Liver (tissue), 8 donors: ENCODE measurements at regions not wholly inside any gene's neighbourhood (a gene's known extent, or its start where the extent isn't known, plus 50 kb on each side); places are given as distances from the start of the nearest gene placed in this dataset.
"Not testable (repeated sequence)": the region's sequence is repeated elsewhere in the genome, so short reads cannot be mapped to it uniquely, and the experiment has no call there.

ENCODE experiments used
- DNase-seq: peaks from one replicate; pipeline ENCODE4 v3.0.0-alpha.2; 2017; ENCODE audit warnings: low spot score
- H3K27ac ChIP-seq, 2 donors: one replicate each; pipeline ENCODE4 v1.7.0; 2013; ENCODE audit warnings: inconsistent platforms in 2 of 2, low read length in 2 of 2, control low read depth in 1 of 2, low read depth in 1 of 2, mild to moderate bottlenecking in 1 of 2
- H3K27me3 ChIP-seq, 4 donors: one replicate each; pipeline versions ENCODE4 v1.6.1 to v1.7.0; 2013; ENCODE audit warnings: low read length in 3 of 4, inconsistent platforms in 1 of 4, mild to moderate bottlenecking in 1 of 4, moderate library complexity in 1 of 4; ENCODE audit not compliant: control insufficient read depth in 4 of 4, insufficient read depth in 4 of 4
- H3K36me3 ChIP-seq, 4 donors: one replicate each; pipeline versions ENCODE4 v1.6.1 to v1.7.0; 2013; ENCODE audit warnings: low read length in 3 of 4, mild to moderate bottlenecking in 3 of 4, low read depth in 1 of 4, moderate library complexity in 1 of 4; ENCODE audit not compliant: control insufficient read depth in 4 of 4, insufficient read depth in 3 of 4
- H3K4me1 ChIP-seq, 4 donors: one replicate each; pipeline versions ENCODE4 v1.6.1 to v1.7.0; 2013; ENCODE audit warnings: low read length in 3 of 4, mild to moderate bottlenecking in 3 of 4, moderate library complexity in 1 of 4; ENCODE audit not compliant: control insufficient read depth in 4 of 4, insufficient read depth in 4 of 4
- H3K4me3 ChIP-seq, 3 donors: one replicate each; pipeline versions ENCODE4 v1.6.1 to v1.7.0; 2013; ENCODE audit warnings: low read length in 3 of 3, control low read depth in 1 of 3, low read depth in 1 of 3, mild to moderate bottlenecking in 1 of 3
- H3K9ac ChIP-seq, 2 donors: one replicate each; pipeline ENCODE4 v1.7.0; 2013; ENCODE audit warnings: low read length in 2 of 2, mild to moderate bottlenecking in 2 of 2, moderate library complexity in 2 of 2, control low read depth in 1 of 2, low read depth in 1 of 2
- H3K9me3 ChIP-seq, 4 donors: one replicate each; pipeline versions ENCODE4 v1.6.1 to v1.7.0; 2013; ENCODE audit warnings: low read length in 3 of 4; ENCODE audit not compliant: control insufficient read depth in 4 of 4
- RAD21 ChIP-seq, 2 donors: IDR thresholded peaks; 2 replicates each; pipeline ENCODE4 v1.6.1; 2016; ENCODE audit warnings: antibody characterized with exemption in 2 of 2, mild to moderate bottlenecking in 2 of 2
- WGBS: extraction: QIAGEN DNeasy Blood & Tissue Kit; methylation state at CpG from one replicate; pipeline ENCODE4 v1.1.7; 2013; 5-methylcytosine and 5-hydroxymethylcytosine counted together
- TF ChIP-seq, protein P1 (sequence below): fragments of 150-350 bp; IDR thresholded peaks from 2 replicates; pipeline ENCODE4 v1.5.1; 2017; ENCODE audit warnings: improper control_type of control experiment, low read depth, low read length; ENCODE audit not compliant: missing input control
- donor health status: healthy.
- donor health status: healthy.
- donor health status: healthy.
- donor health status: healthy.
- donor health status: healthy.

DNA sequence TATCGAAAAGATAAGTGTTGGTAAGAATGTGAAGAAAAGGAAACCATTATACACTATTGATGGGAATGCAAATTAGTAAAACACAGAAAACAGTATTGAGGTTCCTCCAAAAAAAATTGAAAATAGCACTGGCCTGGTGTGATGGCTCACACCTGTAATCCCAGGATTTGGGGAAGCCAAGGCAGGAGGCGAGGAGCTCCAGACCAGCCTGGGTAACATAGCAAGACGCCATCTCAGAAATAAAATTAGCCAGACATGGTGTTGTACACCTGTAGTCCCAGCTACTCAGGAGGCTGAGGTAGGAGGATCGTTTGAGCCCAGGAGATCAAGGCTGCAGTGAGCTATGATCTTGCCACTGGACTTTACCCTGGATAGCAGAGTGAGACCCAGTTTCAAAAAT, 5303.4 kb upstream of the TPTE start:
- WGBS = 25% methylated on average over 4 of the region's 4 CpGs
- H3K36me3 ChIP-seq, DNase-seq, H3K9ac ChIP-seq, H3K27ac ChIP-seq, H3K9me3 ChIP-seq, H3K27me3 ChIP-seq, H3K4me3 ChIP-seq, H3K4me1 ChIP-seq: not testable (repeated sequence)

DNA sequence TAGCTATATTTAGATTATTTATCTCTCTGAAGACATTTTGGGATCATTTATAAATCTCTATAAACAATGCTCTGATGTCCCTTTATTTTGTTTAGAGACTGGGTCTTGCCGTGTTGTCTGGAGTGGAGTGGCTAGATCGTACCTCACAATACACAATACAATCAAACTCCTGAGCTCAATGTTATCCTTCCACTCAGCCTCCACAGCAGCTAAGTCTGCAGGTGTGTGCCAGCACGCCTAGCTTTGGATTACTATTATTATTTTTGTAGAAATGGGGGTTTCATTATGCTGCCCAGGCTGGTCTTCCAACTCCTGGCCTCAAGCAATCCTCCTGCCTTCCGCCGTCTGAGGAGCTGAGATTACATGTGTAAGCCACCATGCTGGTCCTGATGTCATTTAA, 5301.4 kb upstream of the TPTE start:
- not testable (repeated sequence) for DNase-seq, H3K4me1 ChIP-seq, H3K27ac ChIP-seq, H3K9me3 ChIP-seq, H3K4me3 ChIP-seq, H3K9ac ChIP-seq, H3K27me3 ChIP-seq, H3K36me3 ChIP-seq
- WGBS = 35% methylated on average over 5 of the region's 5 CpGs

DNA sequence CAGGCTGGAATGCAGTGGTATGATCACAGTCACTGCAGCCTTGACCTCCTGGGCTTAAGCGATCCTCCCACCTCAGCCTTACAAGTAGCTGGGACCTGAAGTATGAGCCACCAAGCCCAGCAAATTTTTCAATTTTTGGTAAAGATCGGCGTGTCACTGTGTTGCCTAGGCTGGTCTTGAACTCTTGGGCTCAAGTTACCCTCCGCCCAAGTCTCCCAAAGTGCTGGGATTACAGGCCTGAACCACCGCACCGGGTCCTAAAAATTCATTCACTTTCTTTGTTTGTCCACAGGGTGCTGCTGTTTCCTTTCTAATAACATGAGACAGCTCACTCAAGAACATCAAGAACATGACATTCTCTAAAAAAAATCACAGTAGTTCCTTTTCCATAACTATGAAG, 5300.9 kb upstream of the TPTE start:
- WGBS = 54% methylated on average over 6 of the region's 6 CpGs
- DNase-seq, H3K27ac ChIP-seq, H3K36me3 ChIP-seq, H3K4me3 ChIP-seq, H3K27me3 ChIP-seq, H3K9me3 ChIP-seq, H3K9ac ChIP-seq, H3K4me1 ChIP-seq: not testable (repeated sequence)
- peak; percentile 45 to 63 for TF ChIP-seq RAD21 (IDR thresholded peaks at IDR 0.05)
- TF ChIP-seq, protein P1, sequence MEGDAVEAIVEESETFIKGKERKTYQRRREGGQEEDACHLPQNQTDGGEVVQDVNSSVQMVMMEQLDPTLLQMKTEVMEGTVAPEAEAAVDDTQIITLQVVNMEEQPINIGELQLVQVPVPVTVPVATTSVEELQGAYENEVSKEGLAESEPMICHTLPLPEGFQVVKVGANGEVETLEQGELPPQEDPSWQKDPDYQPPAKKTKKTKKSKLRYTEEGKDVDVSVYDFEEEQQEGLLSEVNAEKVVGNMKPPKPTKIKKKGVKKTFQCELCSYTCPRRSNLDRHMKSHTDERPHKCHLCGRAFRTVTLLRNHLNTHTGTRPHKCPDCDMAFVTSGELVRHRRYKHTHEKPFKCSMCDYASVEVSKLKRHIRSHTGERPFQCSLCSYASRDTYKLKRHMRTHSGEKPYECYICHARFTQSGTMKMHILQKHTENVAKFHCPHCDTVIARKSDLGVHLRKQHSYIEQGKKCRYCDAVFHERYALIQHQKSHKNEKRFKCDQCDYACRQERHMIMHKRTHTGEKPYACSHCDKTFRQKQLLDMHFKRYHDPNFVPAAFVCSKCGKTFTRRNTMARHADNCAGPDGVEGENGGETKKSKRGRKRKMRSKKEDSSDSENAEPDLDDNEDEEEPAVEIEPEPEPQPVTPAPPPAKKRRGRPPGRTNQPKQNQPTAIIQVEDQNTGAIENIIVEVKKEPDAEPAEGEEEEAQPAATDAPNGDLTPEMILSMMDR = peak; percentile 24

DNA sequence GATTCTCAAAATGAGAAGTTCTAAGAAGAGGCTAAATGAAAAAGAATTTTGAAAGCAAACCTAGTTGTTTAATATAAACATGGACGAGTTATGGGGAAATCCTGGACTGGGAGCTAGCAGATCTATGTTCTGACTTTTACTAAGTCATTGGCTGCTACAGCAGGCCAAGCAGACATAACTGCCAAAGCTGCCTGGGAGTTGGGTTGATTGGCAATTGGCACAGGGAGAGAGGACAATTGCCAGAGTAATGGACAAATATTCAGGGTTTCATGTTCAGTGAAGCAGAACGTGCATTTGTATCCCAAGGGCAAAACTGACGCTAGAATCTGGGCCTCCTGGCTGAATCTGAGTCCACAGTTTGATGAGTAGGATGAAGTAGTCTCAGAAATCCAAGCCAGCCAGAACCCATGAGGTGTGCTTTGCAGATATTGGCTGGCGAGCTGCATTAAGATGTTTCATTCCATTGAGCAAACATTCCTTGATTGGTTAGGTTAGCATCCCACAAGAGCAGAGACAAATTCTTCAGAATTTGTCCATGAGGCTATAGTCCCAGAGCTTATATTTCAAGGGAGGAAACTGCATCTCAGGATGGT, 5299.8 kb upstream of the TPTE start:
- not testable (repeated sequence) for H3K27ac ChIP-seq, H3K36me3 ChIP-seq, H3K9me3 ChIP-seq, H3K27me3 ChIP-seq, H3K4me1 ChIP-seq, DNase-seq, H3K9ac ChIP-seq, H3K4me3 ChIP-seq
- 35% methylated on average over 4 of the region's 4 CpGs for WGBS

DNA sequence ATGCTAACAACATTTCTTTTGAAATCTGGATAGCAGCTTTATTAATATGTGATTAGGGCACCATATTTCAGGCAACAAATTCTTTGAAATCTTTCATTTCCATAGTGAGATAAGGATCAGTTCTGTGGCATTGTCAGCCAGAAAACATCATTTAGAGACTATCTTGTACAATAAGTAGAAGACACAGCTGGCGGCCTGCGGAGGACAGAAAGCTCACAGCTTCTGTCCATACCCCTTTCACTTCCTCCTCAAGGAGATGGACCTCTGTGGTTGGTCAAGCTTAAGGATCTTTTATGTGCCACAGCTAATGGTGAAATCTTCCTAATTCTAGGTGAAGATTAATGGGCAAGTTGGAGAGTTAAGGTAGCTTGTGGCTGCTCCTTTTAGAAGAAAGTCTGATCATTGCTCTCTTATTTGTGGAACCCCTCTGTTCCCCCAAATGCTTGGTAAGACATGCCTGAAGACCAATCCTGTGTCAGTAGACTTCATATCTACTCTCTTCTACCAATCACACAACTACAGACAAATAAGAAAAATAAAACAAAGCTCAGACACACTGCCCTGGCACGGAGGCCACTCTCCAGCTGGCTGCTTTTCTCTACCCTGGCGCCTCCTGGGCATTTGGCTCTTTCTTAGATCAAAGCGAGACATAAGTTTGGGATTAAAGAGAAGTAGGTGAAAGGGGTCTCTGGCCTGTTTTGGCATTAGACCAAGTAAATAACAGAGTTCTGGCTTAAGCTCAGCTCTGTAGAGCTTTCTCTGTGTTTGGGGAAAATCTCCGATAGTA, 5298.2 kb upstream of the TPTE start:
- H3K36me3 ChIP-seq, H3K27me3 ChIP-seq, H3K27ac ChIP-seq, H3K9ac ChIP-seq, H3K4me3 ChIP-seq, H3K4me1 ChIP-seq, H3K9me3 ChIP-seq, DNase-seq: not testable (repeated sequence)
- 52% methylated on average over 6 of the region's 6 CpGs for WGBS

DNA sequence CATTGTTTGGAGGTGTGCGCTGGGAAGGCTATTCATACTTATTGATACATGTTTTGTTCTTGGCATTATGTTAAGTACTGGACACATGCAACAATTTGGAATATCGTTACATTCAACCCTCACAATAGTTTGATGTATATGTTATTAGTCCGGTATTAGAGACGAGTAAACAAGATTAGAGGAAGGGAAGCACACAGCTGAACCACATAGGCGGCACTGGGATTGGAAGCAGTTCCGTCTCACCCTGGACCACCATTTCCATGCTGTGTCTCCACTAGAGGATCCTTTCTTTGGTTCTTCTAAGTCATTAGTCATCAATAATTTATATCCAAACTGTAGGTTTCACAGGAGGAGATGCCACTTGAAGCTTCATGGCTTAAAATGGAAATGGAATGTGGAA, 5297.2 kb upstream of the TPTE start:
- WGBS = 65% methylated on average over 6 of the region's 6 CpGs

DNA sequence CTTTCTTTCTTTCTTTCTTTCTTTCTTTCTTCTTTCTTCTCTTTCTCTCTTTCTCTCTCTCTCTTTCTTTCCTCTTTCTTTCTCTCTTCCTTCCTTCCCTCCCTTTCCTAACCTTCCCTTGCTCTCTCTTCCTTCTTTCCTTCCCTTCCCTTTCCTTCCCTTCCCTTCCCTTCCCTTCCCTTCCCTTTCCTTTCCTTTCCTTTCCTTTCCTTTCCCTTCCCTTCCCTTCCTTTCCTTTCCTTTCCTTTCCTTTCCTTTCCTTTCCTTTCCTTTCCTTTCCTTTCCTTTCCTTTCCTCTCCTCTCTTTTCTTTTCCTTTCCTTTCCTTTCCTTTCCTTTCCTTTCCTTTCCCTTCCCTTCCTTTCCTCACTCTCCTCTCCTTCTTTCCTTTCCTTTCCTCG, 5294.1 kb upstream of the TPTE start:
- H3K36me3 ChIP-seq, H3K9me3 ChIP-seq, H3K27ac ChIP-seq, H3K4me1 ChIP-seq, DNase-seq, H3K27me3 ChIP-seq, H3K4me3 ChIP-seq, H3K9ac ChIP-seq: not testable (repeated sequence)
- 21% methylated on average over 1 of the region's 1 CpG for WGBS

More for the DNA sequence above, 5297.2 kb upstream of the TPTE start:
- H3K4me1 ChIP-seq, DNase-seq, H3K27ac ChIP-seq, H3K27me3 ChIP-seq, H3K4me3 ChIP-seq, H3K9me3 ChIP-seq, H3K9ac ChIP-seq, H3K36me3 ChIP-seq: not testable (repeated sequence)

DNA sequence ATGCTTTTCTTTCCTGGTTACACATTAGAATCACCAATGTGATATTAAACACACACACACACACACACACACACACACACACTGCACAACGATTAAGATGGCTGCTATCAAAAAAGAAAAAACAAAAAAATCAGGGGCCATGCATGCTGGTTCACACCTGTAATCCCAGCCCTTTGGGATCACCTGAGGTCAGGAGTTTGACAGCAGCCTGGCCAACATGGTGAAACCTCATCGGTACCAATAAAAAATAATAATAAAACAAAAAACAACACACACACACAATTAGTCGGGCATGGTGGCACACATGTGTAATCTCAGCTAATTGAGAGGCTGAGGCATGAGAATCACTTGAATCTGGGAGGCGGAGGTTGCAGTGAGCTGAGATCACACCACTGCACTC, 5290.8 kb upstream of the TPTE start:
- H3K9me3 ChIP-seq, H3K36me3 ChIP-seq, DNase-seq, H3K4me1 ChIP-seq, H3K27ac ChIP-seq, H3K9ac ChIP-seq, H3K4me3 ChIP-seq, H3K27me3 ChIP-seq: not testable (repeated sequence)
- 66% methylated on average over 4 of the region's 4 CpGs for WGBS
